ACHN (cell line): ENCODE measurements at regions not wholly inside any gene's neighbourhood (a gene's known extent, or its start where the extent isn't known, plus 50 kb on each side); places are given as distances from the start of the nearest gene placed in this dataset.
"Not testable (repeated sequence)": the region's sequence is repeated elsewhere in the genome, so short reads cannot be mapped to it uniquely, and the experiment has no call there.

Experiments used
- DNase-seq: peaks from one replicate; pipeline ENCODE4 v3.0.0-alpha.2; 2015
- in situ Hi-C: cut with HindIII; loops from 2 replicates; pipeline ENCODE4 v1.10.0; 2017; ENCODE audit warnings: low sequenced_read_pairs, low pct_ligation_motif_present, low pct_unique_long_range_greater_than_20kb

DNA sequence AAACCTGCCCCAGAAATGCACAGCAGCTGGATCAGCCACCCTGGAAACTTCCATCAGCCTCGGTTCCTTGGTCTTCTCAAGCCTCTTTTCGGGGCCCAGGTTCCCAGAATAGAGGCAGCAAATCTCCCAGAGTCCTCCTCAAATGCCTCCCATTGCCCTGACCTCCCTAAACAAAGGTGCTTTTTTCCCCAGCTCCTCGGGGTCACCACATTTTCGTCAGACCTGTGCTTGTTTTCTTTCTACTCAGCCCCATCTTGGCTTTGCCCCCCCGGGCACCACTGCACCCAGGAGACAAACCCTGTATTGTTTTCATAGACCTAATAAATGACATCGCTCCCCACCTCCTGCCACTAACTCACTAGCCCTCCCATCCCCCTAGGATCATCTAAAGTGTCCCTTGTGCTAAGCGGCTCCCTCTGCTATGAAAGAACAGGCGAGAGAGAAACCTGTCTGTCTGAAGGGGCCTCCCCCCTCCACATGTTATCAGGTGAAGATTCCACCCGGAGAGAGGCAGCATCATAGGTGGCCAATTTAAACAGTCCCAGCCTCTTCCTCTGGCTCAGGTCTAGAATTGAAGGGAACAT is 451.1 kb downstream of the SOX9 start:
- DNase-seq: no peak
- in situ Hi-C loops: no loop called here

DNA sequence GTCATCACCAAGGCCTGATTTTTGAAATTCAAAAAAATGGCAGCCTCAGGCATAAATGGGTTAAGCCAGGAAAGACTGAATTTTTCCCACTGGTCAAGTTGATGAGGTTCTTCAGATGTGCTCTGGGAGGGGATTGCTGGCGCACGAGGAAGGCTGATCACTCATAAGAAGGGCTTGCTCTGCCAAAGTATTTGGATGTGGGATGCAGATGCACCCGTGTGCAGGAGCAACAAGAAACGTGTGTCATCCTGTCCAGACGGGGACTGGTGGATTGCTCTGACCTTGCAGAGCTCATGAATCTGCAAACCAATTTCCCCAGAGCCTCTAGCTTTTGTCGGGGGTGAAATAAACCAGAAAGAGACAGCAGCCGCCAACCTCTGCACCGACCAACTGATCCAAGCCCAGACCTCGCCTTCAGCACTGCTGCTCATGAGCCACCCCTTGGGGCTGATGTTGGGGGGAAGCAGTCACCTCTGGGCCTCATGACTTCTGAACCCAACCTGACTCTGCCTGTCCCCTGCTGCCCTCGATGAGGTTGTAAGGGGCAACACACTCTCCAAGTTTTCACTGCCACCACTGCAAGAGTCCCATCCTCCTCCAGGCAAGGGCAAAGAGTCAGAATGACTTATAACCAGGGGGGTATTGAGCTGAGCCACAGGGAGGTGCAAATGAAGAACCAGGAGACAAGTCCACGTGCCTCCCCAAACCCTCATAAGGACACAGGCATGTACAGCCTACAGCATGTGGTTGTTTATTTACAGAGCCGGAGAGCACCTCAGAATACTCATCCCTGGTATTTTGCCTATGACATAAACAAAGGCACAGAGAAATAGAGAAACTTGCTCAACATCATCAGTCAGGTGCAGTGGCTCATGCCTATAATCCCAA is 452.0 kb downstream of the SOX9 start:
- in situ Hi-C loops: no loop called here

DNA sequence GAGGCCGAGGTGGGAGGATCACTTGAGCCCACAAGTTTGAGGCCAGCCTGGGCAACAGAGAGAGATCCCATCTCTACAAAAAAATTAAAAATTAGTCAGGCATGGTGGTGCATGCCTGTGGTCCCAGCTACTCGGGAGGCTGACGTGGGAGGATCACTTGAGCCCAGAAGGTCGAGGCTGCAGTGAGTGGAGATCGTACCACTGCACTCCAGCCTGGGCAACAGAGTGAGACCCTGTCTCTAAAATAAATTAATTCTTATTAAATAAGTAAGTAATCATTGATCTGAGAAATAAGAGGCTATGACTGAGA is 452.6 kb downstream of the SOX9 start:
- DNase-seq, in situ Hi-C loops: not testable (repeated sequence)

More for the DNA sequence above, 452.0 kb downstream of the SOX9 start:
- no peak for DNase-seq

DNA sequence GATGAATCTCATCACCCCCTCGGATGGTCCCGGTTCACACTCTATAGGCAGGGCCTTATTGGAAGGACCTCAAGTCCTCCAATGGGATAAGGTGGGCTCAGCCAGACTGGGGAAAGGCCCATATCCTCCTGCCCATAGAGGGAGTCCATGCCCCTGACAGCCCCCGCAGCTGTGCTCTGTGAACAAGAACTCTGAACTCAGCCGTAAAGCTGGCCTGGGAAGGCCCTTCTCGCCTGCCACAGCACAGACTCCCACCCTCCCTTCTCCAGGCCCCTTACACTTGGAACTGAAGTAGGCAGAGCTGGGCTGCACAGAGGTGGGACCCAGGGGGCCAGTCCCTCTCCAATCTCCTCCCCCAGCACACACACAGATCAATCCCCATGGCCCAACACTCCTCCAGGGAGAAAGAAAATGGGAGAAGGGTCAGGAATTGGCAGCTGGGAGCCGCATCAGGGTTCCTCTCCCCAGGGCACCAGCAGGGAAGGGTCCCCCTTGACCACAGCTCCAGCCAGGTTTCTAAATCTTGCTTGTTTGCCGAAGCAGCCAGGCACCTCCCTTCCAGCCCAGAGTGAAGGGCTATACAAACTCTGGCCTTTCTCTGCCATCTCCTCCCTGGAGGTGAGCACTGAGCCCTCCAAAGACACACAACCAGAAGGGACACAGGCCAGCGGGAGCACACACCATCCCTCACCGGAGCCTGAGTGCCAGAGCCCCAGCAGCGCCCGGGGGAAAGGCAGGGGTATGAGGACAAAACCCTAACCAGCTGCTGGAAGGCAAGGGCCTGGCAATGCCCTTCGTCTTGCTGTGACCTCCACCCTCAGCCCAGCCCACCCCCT is 454.1 kb downstream of the SOX9 start:
- no peak for DNase-seq
- in situ Hi-C loops: no loop called here

DNA sequence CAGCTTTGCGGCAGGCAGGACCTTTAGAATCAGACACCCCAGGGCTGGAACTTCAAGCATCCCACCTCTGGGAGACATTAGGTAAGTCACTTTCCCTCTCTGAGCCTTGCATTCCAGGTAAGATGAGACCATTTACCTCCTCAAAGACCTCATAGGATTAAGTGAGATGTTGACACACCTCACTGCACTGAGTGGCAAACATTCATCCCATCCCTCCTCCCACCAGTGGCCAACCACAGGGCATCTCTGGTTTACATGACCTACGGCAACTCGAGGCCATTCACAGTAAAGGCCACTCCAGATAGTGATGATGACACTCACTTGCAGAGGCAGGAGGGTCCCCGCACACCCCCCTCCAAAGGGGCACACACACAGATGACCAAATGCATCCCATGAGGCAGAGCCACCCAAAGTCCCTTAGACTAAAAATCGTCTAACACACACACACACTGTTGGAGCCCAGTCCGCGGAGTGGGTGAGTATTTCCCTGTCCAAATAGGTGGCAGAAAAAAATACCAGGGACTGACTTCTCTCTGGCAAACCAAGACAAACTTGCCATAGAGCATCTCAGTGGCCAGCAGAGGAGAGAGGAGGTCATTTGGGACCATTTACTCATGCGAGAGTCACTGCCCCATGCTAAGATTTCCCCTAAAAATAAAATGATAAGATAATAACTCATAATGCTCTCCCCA is 454.9 kb downstream of the SOX9 start:
- no peak for DNase-seq
- in situ Hi-C loops: no loop called here

DNA sequence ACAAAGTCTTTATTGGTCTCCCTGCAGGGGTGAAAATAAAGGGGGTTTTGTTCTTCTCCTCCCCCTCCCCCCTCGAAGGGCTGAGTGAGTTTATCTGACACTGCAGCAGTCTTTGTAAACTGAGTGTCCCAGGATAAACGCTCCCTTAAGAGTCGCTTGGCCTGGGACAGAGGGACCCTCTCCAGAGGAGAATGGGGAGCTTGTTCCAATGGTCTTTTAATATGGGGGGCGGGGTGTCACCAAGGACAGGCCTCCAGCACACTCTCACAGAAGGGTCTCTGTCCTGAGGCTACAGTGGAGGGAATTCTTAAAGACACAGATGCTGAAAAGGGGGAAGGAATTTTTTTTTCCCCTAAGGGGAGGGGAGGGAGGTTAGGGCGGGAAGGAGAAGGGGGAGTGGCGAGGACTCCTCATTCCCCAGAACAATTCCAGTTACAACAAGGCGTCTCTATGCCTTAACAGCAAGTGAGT is 455.5 kb downstream of the SOX9 start:
- in situ Hi-C loops: no loop called here
- no peak for DNase-seq

DNA sequence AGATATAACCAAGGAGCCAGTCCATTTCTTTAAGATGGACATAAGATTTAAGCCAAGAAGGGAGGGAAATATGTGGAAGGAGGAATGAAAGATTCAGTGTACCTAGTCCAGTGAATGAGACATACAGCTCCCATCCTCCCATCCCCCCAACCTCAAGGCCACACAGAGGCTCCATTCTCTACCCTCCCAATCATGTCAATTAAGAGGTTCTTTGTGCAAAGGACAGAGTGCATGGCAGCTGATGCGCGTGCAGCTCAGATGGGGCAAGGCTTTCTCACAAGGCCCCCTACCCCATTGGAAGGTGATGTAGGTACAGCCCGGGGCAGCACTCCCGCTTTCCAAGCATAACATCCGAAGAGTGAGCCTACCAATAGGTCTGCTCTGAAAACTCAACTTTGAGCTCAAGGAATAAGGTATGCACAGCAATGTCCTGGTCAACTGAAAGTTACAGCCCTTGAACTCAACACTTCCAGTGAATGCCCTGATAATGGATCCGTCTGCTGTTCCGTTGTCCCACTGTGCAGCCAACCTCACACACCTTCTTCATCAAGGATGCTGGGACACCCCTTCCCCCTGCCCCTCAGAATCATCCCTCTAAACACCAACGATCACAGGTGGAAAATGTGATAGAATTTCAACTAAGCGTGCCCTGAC is 458.1 kb downstream of the SOX9 start:
- in situ Hi-C loops: no loop called here
- no peak for DNase-seq

DNA sequence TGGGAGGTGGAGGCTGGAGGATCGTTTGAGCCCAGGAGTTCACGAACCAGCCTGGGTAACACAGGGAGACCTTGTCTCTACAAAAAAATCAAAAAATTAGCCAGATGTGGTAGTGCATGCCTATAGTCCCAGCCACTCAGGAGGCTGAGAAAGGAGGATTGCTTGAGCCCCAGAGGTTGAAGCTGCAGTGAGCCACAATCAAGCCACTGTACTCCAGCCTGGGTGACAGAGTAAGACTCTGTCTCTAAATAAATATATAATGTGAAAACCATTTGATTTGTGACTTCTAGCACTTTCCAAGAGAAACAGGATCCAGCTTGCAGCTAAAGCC is 459.1 kb downstream of the SOX9 start:
- in situ Hi-C loops: no loop called here
- DNase-seq: no peak

DNA sequence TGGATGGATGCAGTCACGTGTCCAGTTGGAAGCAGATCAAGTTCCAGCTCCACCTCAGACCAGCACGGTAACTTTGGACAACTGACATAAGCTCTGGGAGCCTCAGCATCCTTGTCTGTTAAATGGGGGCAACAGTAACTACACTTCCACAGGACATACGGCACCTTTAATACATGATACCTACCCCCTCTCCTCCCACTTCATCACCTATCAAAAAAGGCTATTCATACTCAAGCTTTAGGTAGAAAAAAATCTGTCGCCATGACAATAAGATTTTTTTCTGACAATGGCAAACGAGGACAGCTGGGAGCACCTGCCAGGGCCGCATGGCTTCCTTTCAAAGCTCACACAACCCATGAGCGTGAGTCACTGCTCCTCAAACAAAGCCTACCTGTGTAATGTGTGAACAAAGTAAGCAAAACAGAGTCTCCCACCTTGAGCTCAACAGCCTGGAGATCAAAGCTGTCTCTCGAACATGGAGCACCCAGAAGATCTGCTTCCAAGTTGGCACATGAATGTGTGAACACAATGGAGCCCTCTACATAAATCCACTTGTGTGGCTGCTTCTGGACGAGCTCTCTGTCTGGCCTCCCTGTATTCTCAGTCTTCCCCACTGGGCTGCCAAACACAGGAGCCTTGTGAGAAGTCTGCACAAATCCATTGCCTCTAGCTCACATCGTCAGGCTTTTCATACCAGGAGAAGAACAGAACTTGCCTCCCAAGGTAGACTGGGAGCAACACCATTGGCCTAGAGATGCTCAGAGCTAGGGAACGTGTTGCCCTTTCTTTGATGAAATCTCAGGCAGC is 459.7 kb downstream of the SOX9 start:
- in situ Hi-C loops: no loop called here
- no peak for DNase-seq

DNA sequence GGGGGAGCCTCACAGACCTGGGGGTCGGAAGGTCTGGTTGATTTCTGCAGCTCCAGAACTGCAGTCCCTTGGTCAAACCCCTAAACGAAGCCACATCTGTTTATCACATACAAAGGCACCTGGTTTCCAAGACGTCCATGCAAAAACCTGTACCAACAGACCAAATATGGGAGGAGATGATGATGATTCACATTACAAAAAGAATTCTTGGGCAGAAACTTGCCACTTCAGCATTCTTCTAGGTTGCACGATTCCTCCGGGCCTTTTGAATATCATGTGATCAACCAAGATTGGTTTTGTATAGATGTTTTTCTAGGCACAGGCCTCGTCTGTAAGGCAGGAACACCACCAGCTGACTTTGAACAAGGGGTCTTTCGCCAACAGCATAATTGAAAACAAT is 466.3 kb downstream of the SOX9 start:
- in situ Hi-C loops: no loop called here
- no peak for DNase-seq

DNA sequence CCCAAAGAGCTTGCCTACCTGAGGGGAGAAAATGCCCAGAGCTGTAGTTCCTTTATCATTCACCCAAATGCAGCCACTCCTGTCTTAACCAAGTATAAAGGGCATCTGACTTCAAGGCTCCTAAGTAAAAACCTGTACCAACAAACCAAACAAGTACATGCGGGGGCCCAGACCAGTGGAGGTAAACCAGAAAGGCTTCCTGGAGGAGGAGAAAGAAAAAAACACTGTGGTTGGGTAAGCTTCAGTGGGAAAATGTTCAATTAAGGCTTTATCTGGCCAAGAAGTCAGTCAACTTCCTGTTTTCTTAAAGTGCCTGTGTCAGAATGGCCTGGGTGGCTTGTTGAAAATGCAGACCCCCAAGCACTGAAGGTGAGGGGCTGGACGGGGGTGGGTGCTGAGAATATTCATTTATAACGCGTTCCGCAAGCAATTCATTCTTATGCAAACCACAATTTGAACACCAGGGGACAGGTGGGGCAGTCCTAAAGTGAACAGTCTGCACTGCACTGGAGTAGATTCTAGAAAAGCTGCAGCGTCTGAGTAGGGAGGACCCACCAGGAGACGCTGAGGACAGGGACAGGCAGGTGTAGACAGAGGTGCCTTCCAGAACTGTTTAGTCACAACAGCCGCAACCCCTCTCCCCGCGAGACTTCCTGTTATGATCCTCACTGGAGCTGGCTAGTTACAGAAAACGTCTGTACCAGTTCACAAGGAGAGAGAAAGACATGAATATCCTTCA is 467.1 kb downstream of the SOX9 start:
- no peak for DNase-seq
- in situ Hi-C loops: no loop called here

DNA sequence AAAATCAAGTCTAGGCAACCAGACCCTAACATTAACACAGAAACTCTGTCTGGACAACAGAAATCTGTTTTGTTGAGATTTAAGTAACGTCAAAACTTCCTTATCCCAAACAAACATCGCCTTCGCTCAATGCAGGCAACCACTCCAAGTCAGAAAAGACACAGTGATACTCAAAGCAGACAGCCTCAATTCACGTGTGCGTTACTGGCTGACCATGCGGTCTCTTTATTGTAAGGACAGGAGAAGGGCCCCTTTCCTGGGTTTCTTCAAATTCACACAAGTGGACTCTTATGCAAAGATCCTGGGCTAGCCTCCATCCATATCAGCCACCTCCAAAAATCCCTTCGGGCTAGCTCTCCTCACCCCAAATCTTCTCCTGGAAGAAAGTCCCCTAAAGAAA is 467.7 kb downstream of the SOX9 start:
- in situ Hi-C loops: no loop called here
- no peak for DNase-seq

DNA sequence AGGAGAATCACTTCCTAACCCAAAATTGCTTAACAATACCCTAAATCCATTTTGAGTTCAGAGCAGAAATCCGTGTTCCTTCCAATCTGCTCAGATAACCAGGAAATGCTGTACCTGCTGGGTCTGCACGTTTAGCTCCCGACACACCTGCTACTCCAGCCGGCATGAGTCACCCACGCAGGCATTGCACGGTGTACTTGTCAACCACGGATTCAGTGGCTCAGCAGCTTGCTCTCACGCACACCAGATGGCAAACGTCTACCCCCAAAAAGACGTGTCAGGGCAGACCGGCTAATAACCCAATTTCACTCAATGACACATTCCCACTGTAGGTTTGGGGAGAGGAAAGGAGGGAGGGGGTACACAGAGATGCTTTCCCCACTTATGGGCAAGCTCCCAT is 468.1 kb downstream of the SOX9 start:
- in situ Hi-C loops: no loop called here
- peak; percentile 87 for DNase-seq

DNA sequence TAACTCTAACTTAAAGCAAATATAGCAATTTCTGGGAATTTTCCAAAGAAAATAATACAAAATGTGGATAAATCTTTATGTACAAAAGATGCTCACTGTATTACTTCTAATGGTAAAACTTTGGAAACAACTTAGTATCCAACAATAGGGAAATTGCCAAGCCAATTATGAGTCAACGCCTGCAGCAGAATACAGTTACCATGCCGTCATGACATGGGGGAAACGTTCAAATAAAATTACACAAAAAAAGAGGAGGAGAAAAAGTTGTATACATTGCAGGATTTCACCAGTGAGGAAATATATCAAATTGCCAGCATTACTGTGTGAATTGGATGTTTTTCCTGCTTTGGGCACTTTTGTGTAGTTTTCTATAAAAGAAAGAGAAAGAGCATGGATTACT is 469.6 kb downstream of the SOX9 start:
- DNase-seq: peak; percentile 52
- in situ Hi-C loops: no loop called here

DNA sequence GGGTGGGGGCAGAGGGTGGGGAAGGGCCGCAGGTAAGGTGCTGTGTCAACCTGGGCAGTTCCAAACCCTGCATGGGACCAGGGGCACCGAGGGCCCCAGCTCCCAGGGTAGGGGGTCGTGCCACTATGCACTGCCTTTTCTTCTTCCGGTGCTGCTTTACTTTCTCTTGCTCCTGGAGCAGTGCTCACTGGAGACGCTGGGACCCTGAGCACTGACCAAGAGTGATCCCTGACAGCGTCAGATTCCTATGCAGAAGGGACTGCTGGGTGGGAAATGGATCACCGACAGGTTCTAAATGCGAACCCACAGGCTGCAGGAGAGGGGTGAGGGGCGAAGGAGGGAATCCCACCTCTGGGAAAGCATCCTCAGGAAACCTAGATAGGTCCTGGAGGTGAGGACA is 470.1 kb downstream of the SOX9 start:
- in situ Hi-C loops: no loop called here
- no peak for DNase-seq

DNA sequence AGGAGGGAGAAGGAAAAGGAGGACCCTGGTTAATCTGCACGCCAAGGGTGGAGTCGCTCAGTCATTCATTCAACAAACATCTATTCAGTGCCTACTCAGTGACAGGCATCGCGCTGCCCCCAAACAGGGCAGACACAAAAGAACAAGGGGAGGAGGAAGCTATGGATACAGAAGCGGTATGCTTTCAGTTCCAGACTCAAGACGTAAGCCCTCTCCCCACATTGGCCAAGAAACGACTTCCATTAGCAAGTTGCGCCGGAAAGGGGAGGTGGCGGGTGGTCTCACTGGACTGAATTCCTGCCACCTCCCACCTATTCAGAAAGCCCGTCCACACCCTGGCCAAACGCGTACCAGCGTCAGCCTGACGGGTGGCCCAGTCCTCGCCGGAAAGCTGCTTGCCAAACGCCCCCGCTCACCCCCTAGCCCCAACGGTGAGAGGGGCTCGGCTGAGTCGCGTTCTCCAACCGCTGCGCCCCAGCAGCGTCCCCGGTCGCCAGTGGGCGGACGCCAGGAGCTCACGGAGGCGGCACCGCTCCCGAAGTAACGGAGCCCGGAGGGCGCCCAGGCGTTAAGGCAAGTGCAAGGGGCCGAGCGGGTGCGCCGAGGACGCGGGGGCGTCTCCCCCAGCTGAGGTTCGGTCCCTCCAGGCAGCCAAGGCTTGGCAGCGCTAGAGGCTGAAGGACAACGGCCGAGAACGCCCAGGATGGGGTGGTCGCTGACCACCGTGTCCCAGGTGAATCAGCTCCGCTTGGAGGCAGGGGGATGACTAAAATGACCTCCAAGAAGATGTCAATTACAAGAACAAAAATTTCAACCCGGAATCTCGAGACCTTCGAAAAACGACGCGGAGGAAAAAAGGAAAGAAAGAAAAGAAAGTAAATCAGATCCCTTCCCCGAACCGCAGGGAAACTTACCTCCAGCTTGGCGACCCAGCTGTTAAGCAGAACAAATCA is 470.7 kb downstream of the SOX9 start:
- in situ Hi-C loops: no loop called here
- DNase-seq: peak; percentile 45
